HepG2 (cell line): ENCODE measurements at regions not wholly inside any gene's neighbourhood (a gene's known extent, or its start where the extent isn't known, plus 50 kb on each side); places are given as distances from the start of the nearest gene placed in this dataset.

Experiments
- TCF12 ChIP-seq, 2 experiments: fragments of 450-650 bp in 1 of 2; sonication (generic) in 1 of 2; formaldehyde crosslinking in 1 of 2; IDR thresholded peaks; 2 replicates each; pipeline versions ENCODE4 v1.6.1 to v1.8.0; 2017 to 2022; ENCODE audit warnings: antibody characterized with exemption in 1 of 2, mild to moderate bottlenecking in 1 of 2, missing genetic modification reagents in 1 of 2, moderate library complexity in 1 of 2
- ZNF274 ChIP-seq: sonication (generic); formaldehyde crosslinking; IDR thresholded peaks from 2 replicates; pipeline ENCODE4 v1.5.1; 2020; ENCODE audit warnings: mild to moderate bottlenecking, missing genetic modification reagents

- no peak for TF ChIP-seq ZNF274
- no peak for TF ChIP-seq TCF12 (IDR thresholded peaks at IDR 0.05)
- TF ChIP-seq TCF12 (CRISPR knock-in tag; IDR thresholded peaks at IDR 0.05) = no peak
These were observed 712.6 kb downstream of the SLC16A7 start for GRCh38 chr12:60308366-60308991.
